Fibroblast of pulmonary artery (primary cell): ENCODE measurements at regions not wholly inside any gene's neighbourhood (a gene's known extent, or its start where the extent isn't known, plus 50 kb on each side); places are given as distances from the start of the nearest gene placed in this dataset.

ENCODE experiments used
- DNase-seq: peaks from one replicate; pipeline ENCODE4 v3.0.0-alpha.2; 2010; ENCODE audit warnings: low read depth
- H3K4me3 ChIP-seq: replicated peaks from 2 replicates; pipeline ENCODE4 v1.5.1; 2011; ENCODE audit warnings: low read depth, mild to moderate bottlenecking, control low read depth, low read length, moderate library complexity
- TF ChIP-seq, protein P1 (sequence below): IDR thresholded peaks from 2 replicates; pipeline ENCODE4 v1.5.1; 2011; ENCODE audit warnings: mild to moderate bottlenecking, control low read depth, low read length, inconsistent platforms; ENCODE audit errors: missing control alignments

- DNase-seq = no peak
- TF ChIP-seq, protein P1, sequence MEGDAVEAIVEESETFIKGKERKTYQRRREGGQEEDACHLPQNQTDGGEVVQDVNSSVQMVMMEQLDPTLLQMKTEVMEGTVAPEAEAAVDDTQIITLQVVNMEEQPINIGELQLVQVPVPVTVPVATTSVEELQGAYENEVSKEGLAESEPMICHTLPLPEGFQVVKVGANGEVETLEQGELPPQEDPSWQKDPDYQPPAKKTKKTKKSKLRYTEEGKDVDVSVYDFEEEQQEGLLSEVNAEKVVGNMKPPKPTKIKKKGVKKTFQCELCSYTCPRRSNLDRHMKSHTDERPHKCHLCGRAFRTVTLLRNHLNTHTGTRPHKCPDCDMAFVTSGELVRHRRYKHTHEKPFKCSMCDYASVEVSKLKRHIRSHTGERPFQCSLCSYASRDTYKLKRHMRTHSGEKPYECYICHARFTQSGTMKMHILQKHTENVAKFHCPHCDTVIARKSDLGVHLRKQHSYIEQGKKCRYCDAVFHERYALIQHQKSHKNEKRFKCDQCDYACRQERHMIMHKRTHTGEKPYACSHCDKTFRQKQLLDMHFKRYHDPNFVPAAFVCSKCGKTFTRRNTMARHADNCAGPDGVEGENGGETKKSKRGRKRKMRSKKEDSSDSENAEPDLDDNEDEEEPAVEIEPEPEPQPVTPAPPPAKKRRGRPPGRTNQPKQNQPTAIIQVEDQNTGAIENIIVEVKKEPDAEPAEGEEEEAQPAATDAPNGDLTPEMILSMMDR = no peak
- H3K4me3 ChIP-seq = no peak overlapping the region
These were observed 303.6 kb downstream of the SAMD5 start for GRCh38 chr6:147811913-147812629.

DNA sequence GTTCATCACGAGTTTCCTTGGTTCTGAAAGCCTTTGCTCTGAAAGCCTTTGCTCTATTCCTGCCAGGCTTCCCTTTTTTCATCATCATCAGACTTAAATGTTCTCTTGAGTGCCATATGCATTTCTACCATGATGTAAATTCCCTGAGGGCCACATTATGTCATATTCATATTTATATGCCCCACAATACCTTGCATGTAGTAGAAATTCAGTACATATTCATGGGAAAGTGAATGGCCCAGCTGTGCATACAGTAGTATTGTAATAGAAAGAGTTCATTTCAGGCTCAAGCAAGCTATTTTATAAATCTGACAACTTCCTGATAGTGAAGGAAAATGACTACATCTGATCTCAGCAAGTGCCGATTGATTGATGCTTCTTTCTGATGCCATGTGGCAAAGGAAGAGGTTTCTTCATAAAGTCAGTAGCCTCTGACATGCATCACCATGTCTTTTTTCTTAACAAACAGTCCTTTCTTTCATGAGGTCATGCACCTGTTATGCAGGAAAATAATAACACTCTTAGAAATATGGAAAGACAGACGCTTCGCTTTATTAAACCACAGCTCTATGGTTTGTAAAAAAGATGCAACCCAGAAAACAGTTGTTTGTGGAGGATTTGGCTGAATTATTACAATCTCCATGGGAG is 308.7 kb downstream of the SAMD5 start:
- TF ChIP-seq, protein P1 = no peak

DNA sequence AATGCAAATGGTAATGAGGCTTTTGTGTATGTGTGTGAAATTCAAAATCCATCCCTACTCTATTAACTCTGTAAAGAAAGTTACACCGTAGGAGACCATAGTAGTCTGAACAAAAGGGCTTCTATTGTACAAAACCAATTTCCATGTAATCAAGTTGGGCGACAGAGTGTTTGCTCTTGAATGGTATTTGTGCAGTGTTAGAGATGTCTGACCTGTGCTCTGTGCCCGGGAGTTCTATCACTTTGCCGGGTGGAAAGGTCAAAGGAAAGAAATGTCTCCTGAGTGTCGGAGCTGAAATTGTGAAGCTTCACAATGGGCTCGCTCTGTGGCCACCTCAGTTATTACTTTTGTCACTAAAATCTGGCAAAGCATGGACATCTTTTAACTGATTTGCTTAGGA is 312.0 kb downstream of the SAMD5 start:
- TF ChIP-seq, protein P1 = no peak

More for the DNA sequence above, 308.7 kb downstream of the SAMD5 start:
- no peak for DNase-seq
- H3K4me3 ChIP-seq = no peak overlapping the region

GRCh38 chr6:147821295-147821897 is 312.9 kb downstream of the SAMD5 start:
- no peak for DNase-seq
- no peak overlapping the region for H3K4me3 ChIP-seq
- TF ChIP-seq, protein P1 = no peak

More for the DNA sequence above, 312.0 kb downstream of the SAMD5 start:
- DNase-seq = no peak
- no peak overlapping the region for H3K4me3 ChIP-seq

DNA sequence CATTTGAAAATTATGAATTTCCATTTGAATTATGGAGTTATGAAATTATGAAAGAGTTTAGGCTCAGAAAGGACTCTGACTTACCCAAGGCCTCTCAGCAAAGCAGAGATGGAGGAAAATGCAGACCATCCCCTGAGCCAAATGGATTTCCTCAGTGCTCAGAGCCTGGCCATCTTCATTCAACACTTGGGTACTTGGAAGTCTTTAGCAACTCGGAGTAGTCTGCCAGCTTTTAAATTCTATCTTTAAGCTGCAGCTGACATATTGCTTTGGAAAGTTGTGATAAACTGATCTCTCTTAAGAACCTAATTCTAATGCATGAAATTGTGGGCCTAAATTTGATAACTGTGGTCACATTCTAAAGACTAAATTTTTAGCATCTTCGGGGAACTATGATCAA is 315.4 kb downstream of the SAMD5 start:
- no peak for DNase-seq
- TF ChIP-seq, protein P1 = no peak
- no peak overlapping the region for H3K4me3 ChIP-seq

DNA sequence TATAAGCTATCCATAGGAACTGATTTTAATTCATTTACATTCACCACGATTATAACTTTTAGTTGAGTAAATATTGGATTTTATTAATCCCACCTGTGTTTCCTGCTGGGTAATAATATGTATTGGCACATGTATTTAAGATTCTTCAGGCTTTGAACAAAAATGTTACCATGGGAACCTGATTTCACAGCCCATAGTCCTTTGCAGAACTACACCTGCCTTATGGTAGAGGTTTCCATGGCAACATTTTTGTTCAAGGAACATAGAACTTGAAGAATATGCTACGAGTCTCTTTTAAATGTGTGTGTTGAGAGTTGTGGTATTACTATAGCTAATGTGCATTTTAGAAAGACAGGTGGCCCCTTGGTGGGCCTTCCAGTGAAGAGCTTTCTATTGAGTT is 317.4 kb downstream of the SAMD5 start:
- TF ChIP-seq, protein P1 = no peak
- no peak for DNase-seq
- H3K4me3 ChIP-seq = no peak overlapping the region
